Lung (tissue), 11 donors: ENCODE measurements at regions not wholly inside any gene's neighbourhood (a gene's known extent, or its start where the extent isn't known, plus 50 kb on each side); places are given as distances from the start of the nearest gene placed in this dataset.
A peak's percentile ranks its signal among the peaks of the same experiment; 100 is the strongest.

Experiments used
- ATAC-seq: fragments of 200-7000 bp; cut with Tn5 transposase; one replicate; pipeline ENCODE4 v1.9.1; 2020; ENCODE audit warnings: moderate number of reproducible peaks; ENCODE audit not compliant: insufficient read depth, low FRiP score
- DNase-seq, 3 donors: peaks; one replicate each; pipeline ENCODE4 v3.0.0-alpha.2; 2013 to 2017
- H3K27ac ChIP-seq, 2 donors: one replicate each; pipeline ENCODE4 v1.5.1; 2013; ENCODE audit warnings: mild to moderate bottlenecking in 2 of 2, moderate library complexity in 2 of 2, control low read depth in 1 of 2, inconsistent platforms in 1 of 2, low read depth in 1 of 2, low read length in 1 of 2
- H3K27me3 ChIP-seq, 3 donors: one replicate each; pipeline ENCODE4 v1.5.1; 2013; ENCODE audit warnings: low read length in 2 of 3; ENCODE audit not compliant: control insufficient read depth in 3 of 3, insufficient read depth in 3 of 3
- H3K36me3 ChIP-seq, 4 donors: one replicate each; pipeline ENCODE4 v1.5.1; 2013; ENCODE audit warnings: low read length in 4 of 4, mild to moderate bottlenecking in 1 of 4, moderate library complexity in 1 of 4; ENCODE audit not compliant: control insufficient read depth in 4 of 4, insufficient read depth in 4 of 4
- H3K4me1 ChIP-seq, 5 donors: one replicate each; pipeline ENCODE4 v1.5.1; 2013; ENCODE audit warnings: low read length in 5 of 5, mild to moderate bottlenecking in 2 of 5, moderate library complexity in 1 of 5; ENCODE audit not compliant: control insufficient read depth in 5 of 5, insufficient read depth in 5 of 5
- H3K4me3 ChIP-seq: one replicate; pipeline ENCODE4 v1.5.1; 2013; ENCODE audit warnings: mild to moderate bottlenecking, control low read depth, moderate library complexity
- H3K9ac ChIP-seq, 2 donors: one replicate each; pipeline ENCODE4 v1.5.1; 2013; ENCODE audit warnings: low read length in 2 of 2, control low read depth in 1 of 2; ENCODE audit not compliant: insufficient read depth in 1 of 2
- H3K9me3 ChIP-seq, 4 donors: one replicate each; pipeline ENCODE4 v1.5.1; 2013; ENCODE audit warnings: low read length in 3 of 4, mild to moderate bottlenecking in 1 of 4, moderate library complexity in 1 of 4; ENCODE audit not compliant: control insufficient read depth in 4 of 4, insufficient read depth in 3 of 4
- CTCF ChIP-seq: IDR thresholded peaks from 2 replicates; pipeline ENCODE4 v1.5.1; 2012; ENCODE audit warnings: mild to moderate bottlenecking; ENCODE audit errors: control extremely low read depth, extremely low read depth
- WGBS, 2 donors: extraction: QIAGEN DNeasy Blood & Tissue Kit; methylation state at CpG; one replicate each; pipeline ENCODE4 v1.1.7; 2013; 5-methylcytosine and 5-hydroxymethylcytosine counted together
- donor health status: control.
- donor health status: control.
- donor health status: Bipolar disorder and iron deficiency.
- donor health status: healthy.
- donor health status: DM: yes; HTN: yes; CAD: no.

GRCh38 chr11:114827736-114828135 lies 149.4 kb downstream of the NXPE2 start:
- no peak for DNase-seq
- WGBS, 2 donors, result 78 to 83% methylated on average over 3 of the region's 3 CpGs
- H3K9me3 ChIP-seq, result no peaks in the 10 kb centered on the region
- H3K27me3 ChIP-seq, result peaks cover 0 to 23% (median 15%) of the 10 kb centered on the region in 3 donors
- H3K9ac ChIP-seq, result no peak overlapping the region
- no peaks in the 10 kb centered on the region for H3K36me3 ChIP-seq
- no peak for ATAC-seq
- H3K4me3 ChIP-seq, result no peak overlapping the region
- TF ChIP-seq CTCF, result no peak
- no peak overlapping the region for H3K27ac ChIP-seq
- H3K4me1 ChIP-seq, result peaks cover 0 to 11% (median 0%) of the 10 kb centered on the region in 5 donors

DNA sequence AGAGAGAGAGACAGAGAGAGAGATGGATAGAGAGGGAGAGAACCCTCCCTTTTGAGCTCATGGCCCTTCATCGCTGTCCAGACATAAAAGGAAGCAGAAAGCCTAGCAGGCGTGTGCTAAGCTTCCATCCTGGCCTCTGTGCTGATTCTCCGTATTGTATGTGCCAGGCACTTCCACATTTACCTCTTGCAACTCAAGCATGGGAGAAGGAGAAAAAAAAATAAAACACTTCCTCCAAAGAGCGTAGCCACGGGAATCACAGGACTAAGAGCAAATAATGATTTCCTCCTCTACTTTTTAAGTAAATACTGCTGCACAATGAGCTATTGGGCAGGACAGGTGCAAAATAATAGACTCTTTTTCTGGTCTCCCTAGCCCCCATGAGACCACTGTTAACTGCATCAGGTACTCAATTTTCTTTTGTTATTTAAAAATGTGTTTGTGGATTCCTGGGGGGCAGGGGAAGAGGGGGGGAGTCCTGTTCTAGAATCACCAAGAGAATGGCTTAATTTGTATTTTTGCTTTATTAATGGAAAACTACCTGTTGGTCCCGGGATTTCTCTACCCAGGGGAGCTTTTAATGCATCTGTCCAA lies 154.3 kb downstream of the NXPE2 start:
- Histone ChIP-seq H3K27ac (no peak overlapping the region), H3K9me3 (peaks cover 0 to 2% (median 0%) of the 10 kb centered on the region in 4 donors), H3K4me1 (peaks cover 0 to 12% (median 8%) of the 10 kb centered on the region in 5 donors), H3K4me3 (no peak overlapping the region), H3K36me3 (no peaks in the 10 kb centered on the region), H3K27me3 (peaks cover 0 to 41% (median 20%) of the 10 kb centered on the region in 3 donors), H3K9ac (no peak overlapping the region)
- ATAC-seq (no peak), DNase-seq (peak in 2 of 3 donors; percentile 39 to 66)
- no peak for TF ChIP-seq CTCF
- 10 to 12% methylated on average over 6 of the region's 6 CpGs for WGBS, 2 donors

- Histone ChIP-seq H3K4me1 (peaks cover 0 to 12% (median 8%) of the 10 kb centered on the region in 5 donors), H3K9me3 (peaks cover 0 to 4% (median 2%) of the 10 kb centered on the region in 4 donors), H3K4me3 (no peak overlapping the region), H3K9ac (no peak overlapping the region), H3K36me3 (no peaks in the 10 kb centered on the region), H3K27ac (no peak overlapping the region), H3K27me3 (peaks cover 0 to 32% (median 18%) of the 10 kb centered on the region in 3 donors)
- WGBS, 2 donors, result 74 to 94% methylated on average over 3 of the region's 3 CpGs
- ATAC-seq (no peak), DNase-seq (peak in 2 of 3 donors; percentile 73 to 74)
- TF ChIP-seq CTCF, result no peak
Observed at GRCh38 chr11:114836161-114836560, 157.8 kb downstream of the NXPE2 start.

- TF ChIP-seq CTCF, result no peak
- no peak overlapping the region for H3K4me3 ChIP-seq
- ATAC-seq (no peak), DNase-seq (no peak)
- WGBS, 2 donors, result 91 to 92% methylated on average over 1 of the region's 1 CpG
- no peaks in the 10 kb centered on the region for H3K27me3 ChIP-seq
- H3K9me3 ChIP-seq, result no peaks in the 10 kb centered on the region
- H3K9ac ChIP-seq, result no peak overlapping the region
- no peak overlapping the region for H3K27ac ChIP-seq
- H3K36me3 ChIP-seq, result no peaks in the 10 kb centered on the region
- H3K4me1 ChIP-seq, result peaks cover 0 to 27% (median 0%) of the 10 kb centered on the region in 5 donors
Observed at GRCh38 chr11:114844896-114845295, 166.6 kb downstream of the NXPE2 start.
